ENCODE measurements at regions not wholly inside any gene's neighbourhood (a gene's known extent, or its start where the extent isn't known, plus 50 kb on each side); places are given as distances from the start of the nearest gene placed in this dataset.

DNA sequence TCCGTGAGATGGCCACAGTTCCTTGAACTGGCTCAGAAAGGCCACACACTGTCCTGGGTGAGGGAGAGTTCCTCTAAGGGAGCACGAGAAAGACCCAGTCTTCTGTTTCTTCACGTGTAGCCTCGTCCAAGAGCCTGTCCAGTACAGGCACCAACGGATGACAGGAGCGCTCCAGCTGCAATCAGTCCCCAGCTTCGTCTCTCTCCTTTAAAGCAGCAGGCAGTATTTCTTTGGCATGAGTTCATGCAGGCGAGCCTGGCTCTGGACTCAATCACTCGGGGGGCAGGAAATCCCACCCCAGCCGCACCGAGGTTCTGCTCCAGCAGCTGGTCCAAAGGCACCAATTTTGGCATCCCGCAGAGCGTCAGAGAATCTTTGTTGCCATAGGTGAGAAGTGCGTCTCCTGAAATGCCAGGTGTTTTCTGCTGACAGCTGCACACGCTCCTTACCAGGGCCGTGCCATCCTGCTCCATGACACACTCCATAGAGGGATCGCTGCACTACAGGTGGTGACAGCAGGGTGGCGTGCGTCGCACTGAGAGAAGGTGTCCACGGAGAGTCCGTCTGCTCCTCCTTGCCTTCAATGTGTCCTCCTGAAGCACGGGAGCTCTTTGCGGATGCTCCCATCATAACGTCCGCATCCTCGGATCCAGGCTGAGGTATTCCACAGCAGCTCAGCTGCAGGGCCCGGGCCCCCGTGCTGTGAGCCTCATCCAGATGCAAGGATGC is 59.6 kb upstream of the AFDN start:
- no peak overlapping the region for H3K4me3 ChIP-seq
- no peak for TF ChIP-seq POLR2A (IDR thresholded peaks at IDR 0.05)
- TF ChIP-seq, protein P1, sequence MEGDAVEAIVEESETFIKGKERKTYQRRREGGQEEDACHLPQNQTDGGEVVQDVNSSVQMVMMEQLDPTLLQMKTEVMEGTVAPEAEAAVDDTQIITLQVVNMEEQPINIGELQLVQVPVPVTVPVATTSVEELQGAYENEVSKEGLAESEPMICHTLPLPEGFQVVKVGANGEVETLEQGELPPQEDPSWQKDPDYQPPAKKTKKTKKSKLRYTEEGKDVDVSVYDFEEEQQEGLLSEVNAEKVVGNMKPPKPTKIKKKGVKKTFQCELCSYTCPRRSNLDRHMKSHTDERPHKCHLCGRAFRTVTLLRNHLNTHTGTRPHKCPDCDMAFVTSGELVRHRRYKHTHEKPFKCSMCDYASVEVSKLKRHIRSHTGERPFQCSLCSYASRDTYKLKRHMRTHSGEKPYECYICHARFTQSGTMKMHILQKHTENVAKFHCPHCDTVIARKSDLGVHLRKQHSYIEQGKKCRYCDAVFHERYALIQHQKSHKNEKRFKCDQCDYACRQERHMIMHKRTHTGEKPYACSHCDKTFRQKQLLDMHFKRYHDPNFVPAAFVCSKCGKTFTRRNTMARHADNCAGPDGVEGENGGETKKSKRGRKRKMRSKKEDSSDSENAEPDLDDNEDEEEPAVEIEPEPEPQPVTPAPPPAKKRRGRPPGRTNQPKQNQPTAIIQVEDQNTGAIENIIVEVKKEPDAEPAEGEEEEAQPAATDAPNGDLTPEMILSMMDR (IDR thresholded peaks at IDR 0.05) = no peak
- no peak overlapping the region for H3K27ac ChIP-seq
- 86 to 89% methylated on average over 27 to 29 of the region's 29 CpGs for WGBS, 2 donors
- H3K4me1 ChIP-seq = peaks cover under 1% of the 10 kb centered on the region
- intact Hi-C loops (cut with DNase I; ENCODE audit: low total_unique reads) = no loop called here
- H3K36me3 ChIP-seq (ENCODE audit: low read depth, missing control alignments) = no peaks in the 10 kb centered on the region
- H3K27me3 ChIP-seq = no peaks in the 10 kb centered on the region
- no peak for DNase-seq
- no peaks in the 10 kb centered on the region for H3K9me3 ChIP-seq

GRCh38 chr6:167767715-167768107 is 59.0 kb upstream of the AFDN start:
- WGBS, 2 donors = 94 to 96% methylated on average over 13 of the region's 13 CpGs
- Histone ChIP-seq H3K4me1 (no peaks in the 10 kb centered on the region), H3K27ac (no peak overlapping the region), H3K36me3 (ENCODE audit: low read depth, missing control alignments) (no peaks in the 10 kb centered on the region), H3K4me3 (no peak overlapping the region), H3K27me3 (no peaks in the 10 kb centered on the region), H3K9me3 (no peaks in the 10 kb centered on the region)
- TF ChIP-seq, protein P1 (IDR thresholded peaks at IDR 0.05) = no peak
- no peak for TF ChIP-seq POLR2A (IDR thresholded peaks at IDR 0.05)
- intact Hi-C loops (cut with DNase I; ENCODE audit: low total_unique reads) = no loop called here
- no peak for DNase-seq

- Histone ChIP-seq H3K27me3 (no peaks in the 10 kb centered on the region), H3K9me3 (no peaks in the 10 kb centered on the region), H3K4me1 (no peaks in the 10 kb centered on the region), H3K27ac (no peak overlapping the region), H3K4me3 (no peak overlapping the region), H3K36me3 (ENCODE audit: low read depth, missing control alignments) (no peaks in the 10 kb centered on the region)
- no peak for DNase-seq
- TF ChIP-seq, protein P1 (IDR thresholded peaks at IDR 0.05) = no peak
- no peak for TF ChIP-seq POLR2A (IDR thresholded peaks at IDR 0.05)
- 95 to 97% methylated on average over 11 to 18 of the region's 18 CpGs for WGBS, 2 donors
- intact Hi-C loops (cut with DNase I; ENCODE audit: low total_unique reads) = no loop called here
These were observed 58.1 kb upstream of the AFDN start for GRCh38 chr6:167768471-167769215.

DNA sequence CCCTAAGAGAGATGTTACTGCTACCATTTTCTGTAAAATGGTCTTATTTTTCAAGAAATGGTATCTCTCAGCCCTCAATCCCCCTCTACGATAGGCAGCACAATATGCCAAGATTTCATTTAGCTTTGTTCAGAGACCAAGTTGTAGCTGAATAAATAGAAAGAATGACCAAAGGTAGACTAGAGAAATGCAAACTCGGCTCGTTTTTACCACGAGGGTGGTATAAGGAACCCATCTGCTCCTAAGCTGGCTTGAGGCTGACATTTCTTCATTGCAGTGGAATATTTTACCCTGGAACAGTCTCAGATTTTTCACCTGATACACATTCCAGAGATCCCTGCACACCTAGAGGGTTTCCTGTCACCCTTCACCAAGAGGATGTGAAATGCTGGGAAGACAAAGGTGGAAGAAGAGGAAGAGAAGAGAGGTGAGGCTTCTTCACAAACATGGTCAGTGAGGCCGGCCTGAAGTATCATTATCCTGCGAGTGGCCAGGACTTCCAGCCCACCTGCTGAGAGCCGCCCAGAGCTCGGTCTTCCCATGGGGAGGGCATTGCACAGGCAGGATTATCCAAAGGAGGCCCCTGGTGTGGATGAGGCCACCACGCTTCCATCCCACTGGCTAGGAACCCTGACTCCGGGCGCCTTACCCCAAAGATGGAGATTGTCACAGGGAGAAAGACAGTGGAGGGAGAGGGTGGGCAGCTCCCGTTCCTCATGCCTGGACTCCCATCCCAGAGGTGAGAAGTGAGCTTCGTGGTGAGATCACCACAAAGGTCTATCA is 57.1 kb upstream of the AFDN start:
- 94 to 95% methylated on average over 13 of the region's 13 CpGs for WGBS, 2 donors
- intact Hi-C loops (cut with DNase I; ENCODE audit: low total_unique reads) = no loop called here
- no peaks in the 10 kb centered on the region for H3K4me1 ChIP-seq
- TF ChIP-seq POLR2A (IDR thresholded peaks at IDR 0.05) = no peak
- TF ChIP-seq, protein P1 (IDR thresholded peaks at IDR 0.05) = no peak
- no peak overlapping the region for H3K27ac ChIP-seq
- no peaks in the 10 kb centered on the region for H3K27me3 ChIP-seq
- no peaks in the 10 kb centered on the region for H3K36me3 ChIP-seq (ENCODE audit: low read depth, missing control alignments)
- H3K4me3 ChIP-seq = no peak overlapping the region
- no peak for DNase-seq
- H3K9me3 ChIP-seq = no peaks in the 10 kb centered on the region
